HCEC 1CT (cell line): ENCODE measurements at regions not wholly inside any gene's neighbourhood (a gene's known extent, or its start where the extent isn't known, plus 50 kb on each side); places are given as distances from the start of the nearest gene placed in this dataset.
"Not testable (repeated sequence)": the region's sequence is repeated elsewhere in the genome, so short reads cannot be mapped to it uniquely, and the experiment has no call there.

Experiments used
- DNase-seq: peaks from one replicate; pipeline ENCODE4 v3.0.0-alpha.2; 2017

- DNase-seq = no peak
These were observed 52.9 kb upstream of the HDDC2 start for GRCh38 chr6:125354649-125355048.

- DNase-seq = no peak
These were observed 55.1 kb upstream of the HDDC2 start for GRCh38 chr6:125356884-125357283.

GRCh38 chr6:125357515-125358256 is 55.9 kb upstream of the HDDC2 start:
- no peak for DNase-seq

GRCh38 chr6:125358898-125359297 is 57.1 kb upstream of the HDDC2 start:
- no peak for DNase-seq

GRCh38 chr6:125361868-125362267 is 60.1 kb upstream of the HDDC2 start:
- no peak for DNase-seq

- DNase-seq = no peak
These were observed 61.5 kb upstream of the HDDC2 start for GRCh38 chr6:125363039-125363823.

- no peak for DNase-seq
These were observed 62.0 kb upstream of the HDDC2 start for GRCh38 chr6:125363824-125364165.

GRCh38 chr6:125365230-125365629 is 63.5 kb upstream of the HDDC2 start:
- DNase-seq = no peak

- DNase-seq = no peak
These were observed 65.4 kb upstream of the HDDC2 start for GRCh38 chr6:125367036-125367782.

GRCh38 chr6:125370343-125370742 is 68.6 kb upstream of the HDDC2 start:
- DNase-seq = no peak

- DNase-seq = no peak
These were observed 73.2 kb upstream of the HDDC2 start for GRCh38 chr6:125375013-125375412.

- no peak for DNase-seq
These were observed 74.1 kb upstream of the HDDC2 start for GRCh38 chr6:125375821-125376220.

GRCh38 chr6:125377621-125378020 is 75.9 kb upstream of the HDDC2 start:
- peak; percentile 23 for DNase-seq

- DNase-seq = no peak
These were observed 77.4 kb upstream of the HDDC2 start for GRCh38 chr6:125379174-125379573.

GRCh38 chr6:125380474-125380873 is 78.7 kb upstream of the HDDC2 start:
- no peak for DNase-seq

GRCh38 chr6:125386337-125386736 is 84.6 kb upstream of the HDDC2 start:
- not testable (repeated sequence) for DNase-seq

GRCh38 chr6:125392682-125393081 is 90.9 kb upstream of the HDDC2 start:
- DNase-seq = no peak

- no peak for DNase-seq
These were observed 91.7 kb upstream of the HDDC2 start for GRCh38 chr6:125393449-125393858.

GRCh38 chr6:125406741-125407140 is 105.0 kb upstream of the HDDC2 start:
- DNase-seq = no peak

- DNase-seq = no peak
These were observed 112.7 kb upstream of the HDDC2 start for GRCh38 chr6:125414507-125414906.

- DNase-seq = peak; percentile 66
These were observed 114.1 kb upstream of the HDDC2 start for GRCh38 chr6:125415913-125416312.

GRCh38 chr6:125421836-125422235 is 120.1 kb upstream of the HDDC2 start:
- no peak for DNase-seq

- DNase-seq = no peak
These were observed 121.3 kb upstream of the HDDC2 start for GRCh38 chr6:125423047-125423446.

- DNase-seq = no peak
These were observed 130.2 kb upstream of the HDDC2 start for GRCh38 chr6:125431971-125432370.
